ENCODE measurements at regions not wholly inside any gene's neighbourhood (a gene's known extent, or its start where the extent isn't known, plus 50 kb on each side); places are given as distances from the start of the nearest gene placed in this dataset.
"Not testable (repeated sequence)": the region's sequence is repeated elsewhere in the genome, so short reads cannot be mapped to it uniquely, and the experiment has no call there.

DNA sequence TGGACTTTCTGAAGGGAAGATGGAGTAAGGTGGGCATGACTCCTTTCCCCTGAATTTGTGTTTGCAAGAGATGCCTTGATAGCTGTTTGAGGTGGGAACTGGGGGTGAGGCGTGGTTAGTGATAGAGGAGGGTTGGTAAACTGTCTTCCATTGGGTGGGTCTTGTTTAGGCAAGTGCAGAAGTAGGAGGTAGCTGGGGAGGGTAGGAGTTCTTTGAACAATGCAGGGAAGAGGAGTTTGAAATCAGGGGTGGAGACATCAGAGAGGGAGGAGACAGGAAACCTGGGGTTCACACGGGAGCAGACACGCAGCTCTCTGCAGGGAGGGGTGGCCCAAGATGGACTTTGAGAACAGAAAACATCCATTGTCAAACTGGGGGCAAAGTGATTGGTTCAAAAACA is 267.1 kb downstream of the TSN start:
- no peak for DNase-seq (ENCODE audit: low read depth in 1 of 2, low spot score in 1 of 2)

DNA sequence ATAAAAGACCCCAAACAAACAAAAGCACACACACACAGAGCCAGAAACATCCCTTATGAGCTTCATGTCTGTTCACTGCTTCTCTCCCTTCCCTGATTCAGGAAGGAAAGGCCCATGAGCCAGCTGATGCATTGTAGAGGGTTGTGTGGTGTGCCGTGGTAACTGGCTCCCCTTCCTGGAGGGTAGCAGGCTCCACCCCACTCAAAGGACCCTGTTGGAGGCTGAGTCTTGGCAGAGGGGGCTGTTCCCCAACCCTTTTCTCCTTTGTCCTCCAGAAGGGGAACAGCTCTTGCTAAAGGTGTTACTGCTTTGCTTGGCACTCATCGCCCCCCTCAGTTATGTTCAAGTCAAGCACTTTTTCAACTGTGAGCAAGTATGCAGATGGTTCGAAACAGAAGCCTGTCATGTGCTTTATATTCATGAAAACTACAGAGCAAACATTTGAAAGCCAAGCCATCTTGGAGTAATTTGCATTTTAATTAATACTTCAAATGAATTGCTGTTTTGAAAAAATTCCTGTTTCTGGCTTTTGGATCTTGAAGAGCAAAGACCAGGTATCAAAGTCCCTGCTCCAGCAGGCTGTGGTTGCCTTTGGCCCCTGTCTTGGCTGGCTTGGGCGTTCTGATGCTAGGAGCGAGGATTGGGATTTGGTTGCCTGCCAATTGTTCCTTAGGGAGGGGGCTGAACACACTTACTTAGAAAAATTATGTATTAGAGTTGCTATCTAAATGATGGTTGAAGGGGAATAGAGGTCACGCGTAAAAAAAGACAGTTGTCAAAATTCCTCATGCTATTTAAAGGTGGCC is 267.8 kb downstream of the TSN start:
- in situ Hi-C loops (cut with HindIII; ENCODE audit: low pct_unique_long_range_greater_than_20kb, low sequenced_read_pairs) = no loop called here

More for the DNA sequence above, 267.1 kb downstream of the TSN start:
- no peak for TF ChIP-seq JUND (IDR thresholded peaks at IDR 0.05; ENCODE audit: low read depth)
- in situ Hi-C loops (cut with HindIII; ENCODE audit: low pct_unique_long_range_greater_than_20kb, low sequenced_read_pairs) = no loop called here

DNA sequence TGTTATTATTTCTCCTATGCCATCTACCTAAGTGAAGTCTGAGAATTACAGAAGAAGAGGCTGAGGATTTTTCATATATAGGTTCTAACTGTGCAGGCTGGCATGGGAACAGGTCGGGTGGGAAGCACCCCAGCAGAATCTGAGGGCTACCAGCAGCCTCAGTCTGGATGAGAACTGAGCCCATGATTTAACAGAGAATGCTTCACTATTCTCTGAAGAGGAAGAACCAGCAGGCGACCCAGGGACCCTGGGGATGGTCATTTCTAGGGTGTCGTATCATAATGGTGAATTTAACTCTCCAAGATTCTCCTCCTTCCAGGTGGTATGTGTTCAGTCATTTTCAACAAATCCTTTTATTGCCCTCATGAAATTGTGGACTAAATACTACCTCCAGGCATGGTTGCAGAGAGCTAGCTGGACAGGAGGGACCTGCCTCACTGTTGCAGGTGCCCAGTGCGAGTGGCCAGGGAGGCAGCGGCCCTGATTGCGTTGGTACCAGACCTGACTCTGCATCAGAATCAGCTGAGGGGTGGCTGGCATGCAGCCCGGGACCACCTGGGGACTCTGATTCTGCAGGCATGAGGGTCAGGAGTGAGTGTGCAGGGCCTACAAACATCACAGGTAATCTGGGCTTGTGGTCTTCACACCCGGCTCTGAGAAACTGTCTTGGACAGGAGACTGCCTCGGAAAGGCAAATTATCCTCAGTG is 272.2 kb downstream of the TSN start:
- no peak for TF ChIP-seq JUND (IDR thresholded peaks at IDR 0.05; ENCODE audit: low read depth)
- in situ Hi-C loops (cut with HindIII; ENCODE audit: low pct_unique_long_range_greater_than_20kb, low sequenced_read_pairs) = no loop called here
- no peak for DNase-seq (ENCODE audit: low read depth in 1 of 2, low spot score in 1 of 2)

More for the DNA sequence above, 267.8 kb downstream of the TSN start:
- DNase-seq (ENCODE audit: low read depth in 1 of 2, low spot score in 1 of 2) = no peak
- no peak for TF ChIP-seq JUND (IDR thresholded peaks at IDR 0.05; ENCODE audit: low read depth)

DNA sequence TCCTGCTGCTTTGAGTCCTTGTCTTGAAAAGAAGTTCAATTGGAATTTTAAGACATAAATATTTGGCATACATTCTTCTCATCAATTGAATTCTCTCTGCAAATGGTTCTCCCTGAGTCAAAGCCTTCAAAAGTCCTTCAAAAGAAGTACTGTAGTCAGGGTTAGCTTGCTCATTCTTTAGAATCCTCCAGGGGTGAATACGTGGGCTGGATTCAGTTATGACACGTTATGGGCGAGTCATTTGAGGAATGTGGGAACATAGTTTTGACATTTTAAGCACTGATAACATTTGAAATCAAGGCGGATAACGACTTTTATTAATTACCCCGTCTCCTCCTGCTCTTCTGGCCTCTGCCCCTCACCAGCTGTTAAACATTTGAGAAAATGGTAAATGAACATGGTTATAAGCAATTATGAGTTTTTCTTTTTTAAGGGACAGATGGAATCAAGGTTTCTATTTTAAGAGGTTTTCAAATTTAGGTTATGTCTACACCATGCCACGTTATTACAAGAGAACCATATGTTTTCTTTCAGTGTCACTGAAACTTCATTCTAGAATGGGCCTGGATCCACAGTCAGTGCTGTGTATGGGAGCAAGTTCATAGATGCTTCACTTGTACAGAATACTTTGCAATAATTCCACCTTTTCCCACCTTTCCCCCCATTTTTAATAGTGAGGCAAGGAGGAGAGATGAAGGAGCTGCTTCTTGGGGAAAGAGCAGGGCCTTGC is 273.1 kb downstream of the TSN start:
- in situ Hi-C loops (cut with HindIII; ENCODE audit: low pct_unique_long_range_greater_than_20kb, low sequenced_read_pairs) = no loop called here
- no peak for TF ChIP-seq JUND (IDR thresholded peaks at IDR 0.05; ENCODE audit: low read depth)
- DNase-seq (ENCODE audit: low read depth in 1 of 2, low spot score in 1 of 2) = no peak

DNA sequence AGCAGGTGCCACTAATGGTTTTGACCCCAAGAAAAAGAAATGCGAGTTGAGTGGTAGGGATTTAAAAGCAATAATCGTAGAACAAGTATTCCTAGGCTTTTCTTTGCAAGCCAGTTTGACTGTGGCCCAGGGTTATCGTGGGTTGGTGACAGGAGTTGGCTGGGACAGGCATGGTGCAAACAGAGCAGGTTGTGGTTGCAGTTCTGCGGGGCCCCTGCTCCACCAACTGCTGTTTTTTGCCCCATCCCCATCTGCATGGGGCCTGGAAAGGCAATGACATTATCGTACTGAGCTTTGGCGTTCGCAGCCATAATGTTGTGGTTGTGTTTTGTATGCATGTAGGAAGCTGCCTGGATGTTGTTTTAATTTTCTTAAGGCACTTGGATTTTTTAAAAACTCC is 274.0 kb downstream of the TSN start:
- DNase-seq (ENCODE audit: low read depth in 1 of 2, low spot score in 1 of 2) = no peak
- in situ Hi-C loops (cut with HindIII; ENCODE audit: low pct_unique_long_range_greater_than_20kb, low sequenced_read_pairs) = no loop called here
- no peak for TF ChIP-seq JUND (IDR thresholded peaks at IDR 0.05; ENCODE audit: low read depth)

DNA sequence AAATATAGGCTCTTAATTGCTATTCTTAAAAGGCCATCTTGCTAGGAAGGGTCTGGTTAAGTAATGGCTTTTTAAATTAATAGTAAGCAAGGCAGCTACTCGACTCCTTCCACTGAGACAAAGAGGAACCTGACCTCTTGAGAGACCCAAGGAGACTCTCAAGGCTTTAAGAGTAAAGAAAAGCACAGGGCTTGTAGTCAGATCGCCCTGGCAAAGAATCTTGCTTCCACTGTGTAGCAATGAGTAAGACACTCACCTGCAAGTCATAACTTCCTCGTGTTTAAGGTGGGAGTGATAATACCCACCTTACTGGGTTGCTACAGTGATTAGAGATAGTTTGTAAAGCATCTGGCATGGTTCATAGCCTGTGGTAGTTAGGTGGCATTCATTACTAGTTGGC is 274.5 kb downstream of the TSN start:
- no peak for DNase-seq (ENCODE audit: low read depth in 1 of 2, low spot score in 1 of 2)
- no peak for TF ChIP-seq JUND (IDR thresholded peaks at IDR 0.05; ENCODE audit: low read depth)

DNA sequence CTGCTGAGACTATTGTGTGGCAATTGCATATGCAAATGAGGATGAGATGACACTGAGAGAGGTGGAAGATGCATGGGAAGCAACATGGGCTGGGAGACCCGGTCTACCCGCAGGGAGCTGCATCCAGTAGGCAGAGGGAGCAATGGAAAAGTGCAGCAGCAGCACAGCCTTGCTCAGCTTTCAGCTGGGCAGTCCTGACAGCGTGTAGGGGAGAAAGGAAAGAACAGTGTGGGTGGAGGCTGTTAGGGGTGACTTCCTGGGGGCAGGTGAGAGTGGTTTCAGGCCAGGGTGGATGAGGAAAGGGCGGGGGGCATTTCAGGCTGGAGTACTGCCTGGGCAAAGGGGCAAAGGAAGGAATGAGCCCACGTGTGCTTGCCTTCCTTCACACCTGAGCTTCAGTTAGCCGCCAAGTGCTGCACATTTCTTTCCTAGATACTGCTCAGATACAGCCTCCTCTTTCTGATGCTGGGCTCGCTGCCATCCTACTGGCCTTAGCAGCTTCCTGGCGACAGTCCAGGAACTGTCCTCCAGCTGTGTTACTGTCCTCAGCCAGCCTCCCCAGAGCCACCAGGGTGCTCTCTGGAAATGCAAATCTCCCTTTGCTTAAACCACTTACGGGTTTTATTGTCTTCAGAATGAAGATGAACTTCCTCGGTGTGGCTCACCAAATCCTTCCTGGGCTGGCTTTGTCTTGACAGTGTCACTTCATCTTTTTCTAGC is 276.3 kb downstream of the TSN start:
- in situ Hi-C loops (cut with HindIII; ENCODE audit: low pct_unique_long_range_greater_than_20kb, low sequenced_read_pairs) = no loop called here
- TF ChIP-seq JUND (IDR thresholded peaks at IDR 0.05; ENCODE audit: low read depth) = no peak
- DNase-seq (ENCODE audit: low read depth in 1 of 2, low spot score in 1 of 2) = no peak

More for the DNA sequence above, 274.5 kb downstream of the TSN start:
- in situ Hi-C loops (cut with HindIII; ENCODE audit: low pct_unique_long_range_greater_than_20kb, low sequenced_read_pairs) = no loop called here

DNA sequence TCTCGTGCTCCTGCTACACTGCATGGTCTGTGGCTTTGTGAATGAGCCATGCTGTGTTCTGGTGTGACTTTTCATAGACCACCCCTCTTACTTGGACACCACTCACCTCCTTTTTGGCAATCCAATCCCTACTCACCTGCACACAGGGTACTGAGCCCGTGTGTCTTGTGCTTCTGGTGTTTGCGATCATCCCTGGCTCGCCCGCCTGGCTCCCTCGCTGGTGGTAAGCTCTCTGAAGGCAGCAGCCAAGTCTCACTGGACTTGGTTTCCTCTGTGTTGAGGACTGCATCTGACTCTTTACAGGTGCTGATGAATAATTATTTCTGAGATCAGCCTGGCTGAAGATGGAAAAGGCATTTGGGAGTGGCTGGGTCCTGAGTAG is 276.8 kb downstream of the TSN start:
- TF ChIP-seq JUND (IDR thresholded peaks at IDR 0.05; ENCODE audit: low read depth) = no peak
- in situ Hi-C loops (cut with HindIII; ENCODE audit: low pct_unique_long_range_greater_than_20kb, low sequenced_read_pairs) = no loop called here
- no peak for DNase-seq (ENCODE audit: low read depth in 1 of 2, low spot score in 1 of 2)

DNA sequence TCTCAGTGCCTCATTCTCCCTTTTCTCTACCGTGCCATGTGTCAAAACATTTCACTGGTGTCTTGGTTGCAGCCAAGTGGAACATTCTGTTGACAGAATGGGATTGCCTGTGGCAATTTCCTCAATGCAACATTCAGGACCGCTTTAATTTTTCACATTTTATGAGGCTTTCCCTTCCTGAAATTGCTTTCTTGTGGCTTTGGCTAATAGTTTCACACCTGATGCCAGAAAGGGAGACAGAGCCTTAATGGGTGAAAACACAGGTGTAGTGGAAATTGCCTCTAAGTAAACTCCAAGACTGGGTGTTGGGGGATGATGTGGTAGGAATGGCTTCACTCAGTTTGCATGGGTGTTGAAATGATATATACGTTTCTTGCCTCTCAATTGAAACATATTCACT is 278.3 kb downstream of the TSN start:
- DNase-seq (ENCODE audit: low read depth in 1 of 2, low spot score in 1 of 2) = no peak
- TF ChIP-seq JUND (IDR thresholded peaks at IDR 0.05; ENCODE audit: low read depth) = no peak
- in situ Hi-C loops (cut with HindIII; ENCODE audit: low pct_unique_long_range_greater_than_20kb, low sequenced_read_pairs) = no loop called here

DNA sequence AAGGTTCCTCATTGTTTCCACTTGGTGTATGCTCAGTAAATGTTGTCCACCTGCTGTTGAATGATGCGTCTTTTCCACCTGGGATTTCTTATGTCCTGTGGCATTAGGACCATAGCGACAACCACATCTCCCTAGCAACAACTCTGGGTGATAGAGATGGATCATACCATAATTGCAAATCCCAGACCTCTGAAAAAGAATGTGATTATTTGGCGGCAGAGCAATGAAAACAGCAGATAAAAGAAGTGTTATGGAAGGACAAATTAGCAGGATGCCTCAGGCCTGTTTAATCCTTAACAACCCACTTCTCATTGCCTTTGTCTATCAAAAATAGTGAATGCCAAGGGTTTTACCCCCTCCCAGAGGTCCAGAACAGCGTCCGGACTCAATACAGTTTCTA is 278.9 kb downstream of the TSN start:
- TF ChIP-seq JUND (IDR thresholded peaks at IDR 0.05; ENCODE audit: low read depth) = no peak
- in situ Hi-C loops (cut with HindIII; ENCODE audit: low pct_unique_long_range_greater_than_20kb, low sequenced_read_pairs) = no loop called here
- no peak for DNase-seq (ENCODE audit: low read depth in 1 of 2, low spot score in 1 of 2)

DNA sequence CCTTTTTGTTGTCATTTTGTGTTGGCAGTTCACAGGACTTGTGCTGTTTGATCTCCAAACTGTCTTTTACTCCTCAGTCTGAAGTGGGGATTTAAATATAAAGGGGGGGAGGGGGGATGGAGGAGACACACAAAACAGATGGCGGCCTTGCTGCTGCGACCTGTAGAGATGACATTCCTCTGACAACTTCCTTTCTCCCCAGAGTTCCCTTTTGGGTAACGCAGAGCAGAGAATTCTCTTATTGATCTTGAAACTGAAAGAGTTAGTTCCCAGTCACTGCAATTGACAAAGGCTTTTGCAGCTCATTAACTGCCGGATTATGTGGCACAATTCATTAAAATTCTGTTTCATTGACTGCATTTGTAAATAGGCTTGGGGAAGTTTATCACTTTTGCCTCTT is 279.3 kb downstream of the TSN start:
- no peak for DNase-seq (ENCODE audit: low read depth in 1 of 2, low spot score in 1 of 2)
- in situ Hi-C loops (cut with HindIII; ENCODE audit: low pct_unique_long_range_greater_than_20kb, low sequenced_read_pairs) = no loop called here
- no peak for TF ChIP-seq JUND (IDR thresholded peaks at IDR 0.05; ENCODE audit: low read depth)

DNA sequence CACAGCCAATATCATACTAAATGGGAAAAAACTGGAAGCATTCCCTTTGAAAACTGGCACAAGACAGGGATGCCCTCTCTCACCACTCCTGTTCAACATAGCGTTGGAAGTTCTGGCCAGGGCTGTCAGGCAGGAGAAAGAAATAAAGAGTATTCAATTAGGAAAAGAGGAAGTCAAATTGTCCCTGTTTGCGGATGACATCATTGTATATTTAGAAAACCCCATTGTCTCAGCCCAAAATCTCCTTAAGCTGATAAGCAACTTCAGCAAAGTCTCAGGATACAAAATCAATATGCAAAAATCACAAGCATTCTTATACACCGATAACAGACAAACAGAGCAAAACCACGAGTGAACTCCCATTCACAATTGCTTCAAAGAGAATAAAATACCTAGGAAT is 283.4 kb downstream of the TSN start:
- in situ Hi-C loops (cut with HindIII; ENCODE audit: low pct_unique_long_range_greater_than_20kb, low sequenced_read_pairs); DNase-seq (ENCODE audit: low read depth in 1 of 2, low spot score in 1 of 2): not testable (repeated sequence)

Data from T47D (cell line).